RWPE2 (cell line): ENCODE measurements at regions not wholly inside any gene's neighbourhood (a gene's known extent, or its start where the extent isn't known, plus 50 kb on each side); places are given as distances from the start of the nearest gene placed in this dataset.

Experiments
- ATAC-seq: fragments of 200-7000 bp; cut with Tn5 transposase; 3 replicates; pipeline ENCODE4 v1.9.1; 2021; ENCODE audit warnings: low read depth
- DNase-seq: peaks from one replicate; pipeline ENCODE4 v3.0.0-alpha.2; 2020; ENCODE audit warnings: low spot score
- H3K27ac ChIP-seq: fragments of 450-650 bp; 2 replicates; pipeline ENCODE4 v1.5.1; 2017; ENCODE audit warnings: mild to moderate bottlenecking; ENCODE audit not compliant: poor library complexity, severe bottlenecking
- H3K27me3 ChIP-seq: fragments of 250-450 bp; sonication (Bioruptor Pico); 2 replicates; pipeline ENCODE4 v1.5.1; 2021; ENCODE audit warnings: mild to moderate bottlenecking, moderate library complexity; ENCODE audit not compliant: insufficient read depth, poor library complexity, severe bottlenecking
- H3K36me3 ChIP-seq: fragments of 250-450 bp; sonication (Bioruptor Pico); 2 replicates; pipeline ENCODE4 v1.5.1; 2020; ENCODE audit warnings: low read depth, mild to moderate bottlenecking, moderate library complexity
- H3K4me1 ChIP-seq: fragments of 250-450 bp; sonication (Bioruptor Pico); 2 replicates; pipeline ENCODE4 v1.5.1; 2021; ENCODE audit warnings: mild to moderate bottlenecking, moderate library complexity; ENCODE audit not compliant: insufficient read depth, poor library complexity, severe bottlenecking
- H3K4me3 ChIP-seq: fragments of 250-450 bp; sonication (Bioruptor Pico); 2 replicates; pipeline ENCODE4 v1.5.1; 2021; ENCODE audit warnings: mild to moderate bottlenecking, moderate library complexity; ENCODE audit not compliant: severe bottlenecking
- H3K9me3 ChIP-seq: fragments of 250-450 bp; sonication (Bioruptor Pico); 2 replicates; pipeline ENCODE4 v1.5.1; 2021; ENCODE audit warnings: mild to moderate bottlenecking, moderate library complexity; ENCODE audit not compliant: severe bottlenecking
- TF ChIP-seq, protein P1 (sequence below): fragments of 450-650 bp; IDR thresholded peaks from one replicate; pipeline ENCODE4 v1.5.1; 2017; ENCODE audit warnings: mild to moderate bottlenecking, moderate library complexity; ENCODE audit not compliant: poor library complexity, severe bottlenecking

DNA sequence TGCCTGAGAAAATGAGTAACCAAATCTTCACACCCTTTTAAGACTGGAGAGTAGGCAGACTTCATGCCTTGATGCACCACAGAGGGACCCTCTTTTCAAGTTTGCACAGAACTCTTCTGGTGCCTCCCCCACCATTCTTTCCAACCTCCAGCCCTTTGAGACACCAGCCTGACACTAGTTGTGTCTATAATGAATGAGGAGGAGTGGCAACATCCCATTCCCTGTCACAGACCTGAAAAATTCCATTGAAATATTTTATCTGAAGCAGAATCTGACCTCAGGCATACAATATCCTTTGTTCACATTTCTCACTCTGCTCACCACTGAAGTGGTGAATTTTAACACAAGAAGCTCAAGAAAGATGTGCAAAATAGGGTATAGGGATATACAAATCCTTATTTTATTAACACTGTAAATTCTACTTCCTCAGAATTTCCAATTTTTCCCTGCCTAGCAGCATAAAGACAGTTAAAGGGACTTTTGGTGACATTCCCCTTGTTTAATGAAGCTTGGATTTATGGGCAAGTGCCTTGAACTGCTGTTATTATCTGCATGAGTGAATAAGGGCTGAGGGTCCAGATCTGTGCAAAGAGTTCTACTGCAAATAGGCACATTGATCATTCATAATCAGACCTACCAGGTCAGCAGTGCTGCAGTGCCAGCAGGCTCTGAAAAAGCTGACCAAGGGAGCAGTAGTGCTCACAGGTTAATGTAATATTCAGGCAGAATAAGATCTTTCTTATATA, 149.9 kb upstream of the PAQR3 start:
- Histone ChIP-seq H3K27ac (no peak overlapping the region), H3K4me3 (no peak overlapping the region), H3K9me3 (no peaks in the 10 kb centered on the region), H3K36me3 (no peaks in the 10 kb centered on the region), H3K27me3 (no peaks in the 10 kb centered on the region), H3K4me1 (no peaks in the 10 kb centered on the region)
- TF ChIP-seq, protein P1, sequence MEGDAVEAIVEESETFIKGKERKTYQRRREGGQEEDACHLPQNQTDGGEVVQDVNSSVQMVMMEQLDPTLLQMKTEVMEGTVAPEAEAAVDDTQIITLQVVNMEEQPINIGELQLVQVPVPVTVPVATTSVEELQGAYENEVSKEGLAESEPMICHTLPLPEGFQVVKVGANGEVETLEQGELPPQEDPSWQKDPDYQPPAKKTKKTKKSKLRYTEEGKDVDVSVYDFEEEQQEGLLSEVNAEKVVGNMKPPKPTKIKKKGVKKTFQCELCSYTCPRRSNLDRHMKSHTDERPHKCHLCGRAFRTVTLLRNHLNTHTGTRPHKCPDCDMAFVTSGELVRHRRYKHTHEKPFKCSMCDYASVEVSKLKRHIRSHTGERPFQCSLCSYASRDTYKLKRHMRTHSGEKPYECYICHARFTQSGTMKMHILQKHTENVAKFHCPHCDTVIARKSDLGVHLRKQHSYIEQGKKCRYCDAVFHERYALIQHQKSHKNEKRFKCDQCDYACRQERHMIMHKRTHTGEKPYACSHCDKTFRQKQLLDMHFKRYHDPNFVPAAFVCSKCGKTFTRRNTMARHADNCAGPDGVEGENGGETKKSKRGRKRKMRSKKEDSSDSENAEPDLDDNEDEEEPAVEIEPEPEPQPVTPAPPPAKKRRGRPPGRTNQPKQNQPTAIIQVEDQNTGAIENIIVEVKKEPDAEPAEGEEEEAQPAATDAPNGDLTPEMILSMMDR = no peak
- no peak for DNase-seq
- ATAC-seq = no peak

DNA sequence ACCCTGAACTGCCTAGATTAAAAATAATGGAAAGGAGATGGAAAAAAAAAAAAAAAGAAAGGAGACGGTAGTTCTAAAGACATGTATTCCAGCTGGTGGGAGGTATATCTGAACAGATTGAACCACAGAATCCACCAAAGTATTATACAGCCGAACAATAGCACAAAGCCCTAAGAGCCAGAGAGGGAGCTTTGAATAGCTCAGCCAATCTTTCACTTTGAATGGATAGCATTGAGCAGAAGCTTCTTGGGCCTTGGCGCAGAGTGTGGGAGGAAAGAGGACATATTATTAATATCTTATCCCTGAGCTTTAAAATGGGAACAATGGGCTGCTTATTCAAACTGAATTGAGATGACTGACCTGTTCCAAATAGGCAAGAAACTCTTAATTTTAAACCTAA, 147.8 kb upstream of the PAQR3 start:
- DNase-seq (no peak), ATAC-seq (no peak)
- no peaks in the 10 kb centered on the region for H3K36me3 ChIP-seq
- H3K4me1 ChIP-seq = no peaks in the 10 kb centered on the region
- no peak overlapping the region for H3K27ac ChIP-seq
- TF ChIP-seq, protein P1 = no peak
- H3K4me3 ChIP-seq = no peak overlapping the region
- H3K9me3 ChIP-seq = no peaks in the 10 kb centered on the region
- H3K27me3 ChIP-seq = no peaks in the 10 kb centered on the region

DNA sequence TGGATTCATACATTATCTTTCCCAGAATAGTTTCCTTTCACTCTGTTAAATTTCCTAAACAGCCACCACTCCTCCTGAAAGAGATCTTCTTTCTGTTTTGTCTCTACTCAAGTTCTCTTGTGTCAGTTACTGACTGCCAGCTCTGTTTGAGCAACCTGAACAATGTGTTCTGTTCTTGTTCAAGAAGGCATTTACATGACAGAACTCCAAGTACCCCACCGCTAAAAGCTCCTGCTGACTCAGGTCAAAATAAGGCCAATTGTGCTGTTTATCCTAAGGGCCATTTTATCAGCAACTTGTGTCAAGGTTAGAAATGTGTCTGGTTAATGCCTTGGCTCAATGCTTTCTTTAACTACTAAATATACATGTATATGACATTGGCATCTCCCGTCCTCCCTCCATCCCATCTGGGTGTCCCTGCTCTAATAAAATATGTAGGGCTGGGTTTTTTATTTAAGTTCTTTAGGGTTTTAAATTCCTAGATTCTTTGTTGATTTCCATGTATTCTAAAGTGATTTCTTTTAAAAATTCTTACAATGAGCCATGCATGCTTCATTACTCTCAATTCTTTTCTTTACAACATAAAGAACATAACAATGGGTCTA, 144.3 kb upstream of the PAQR3 start:
- H3K9me3 ChIP-seq = no peaks in the 10 kb centered on the region
- no peaks in the 10 kb centered on the region for H3K4me1 ChIP-seq
- TF ChIP-seq, protein P1 = no peak
- H3K4me3 ChIP-seq = no peak overlapping the region
- no peaks in the 10 kb centered on the region for H3K27me3 ChIP-seq
- DNase-seq (no peak), ATAC-seq (no peak)
- H3K27ac ChIP-seq = no peak overlapping the region
- no peaks in the 10 kb centered on the region for H3K36me3 ChIP-seq

DNA sequence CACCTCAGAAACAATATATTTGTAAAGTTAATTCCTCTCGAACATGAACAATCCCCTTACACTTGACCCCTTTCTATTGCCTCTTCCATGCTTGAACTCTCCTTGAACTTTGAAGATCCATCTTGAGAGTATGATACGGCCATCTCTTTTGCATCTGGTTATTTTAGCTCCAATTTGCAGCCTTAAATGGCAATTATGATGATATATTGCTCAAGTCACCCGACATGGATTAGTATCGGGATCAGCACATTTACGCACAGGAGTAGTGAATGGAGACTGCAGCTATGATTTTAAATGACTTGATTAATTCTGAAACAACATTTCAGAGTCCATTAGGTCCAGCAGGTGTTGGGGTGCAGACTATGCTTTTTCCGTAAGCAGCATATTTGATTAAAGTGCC, 143.8 kb upstream of the PAQR3 start:
- DNase-seq (no peak), ATAC-seq (no peak)
- TF ChIP-seq, protein P1 = no peak
- Histone ChIP-seq H3K36me3 (no peaks in the 10 kb centered on the region), H3K9me3 (no peaks in the 10 kb centered on the region), H3K4me3 (no peak overlapping the region), H3K27me3 (no peaks in the 10 kb centered on the region), H3K27ac (no peak overlapping the region), H3K4me1 (no peaks in the 10 kb centered on the region)

DNA sequence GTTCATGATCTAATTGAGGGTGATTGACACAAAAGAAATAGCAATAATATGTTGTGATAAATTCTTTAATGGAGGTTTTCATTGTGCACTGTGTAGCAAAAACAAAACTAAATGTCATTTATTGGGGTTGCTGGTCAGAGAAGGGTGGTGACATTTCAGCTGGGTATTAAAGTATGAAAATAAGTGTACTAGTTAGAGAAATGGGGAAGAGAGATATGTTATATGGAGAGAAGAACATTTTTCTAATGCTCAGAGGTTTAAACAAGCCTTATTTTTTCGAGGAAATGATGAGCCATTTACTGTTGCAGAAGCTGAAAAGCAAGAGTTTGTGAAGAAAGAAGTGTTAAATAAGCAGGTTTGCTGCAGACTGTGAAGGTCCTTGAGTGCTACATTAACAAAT, 142.7 kb upstream of the PAQR3 start:
- Histone ChIP-seq H3K36me3 (no peaks in the 10 kb centered on the region), H3K4me3 (no peak overlapping the region), H3K4me1 (no peaks in the 10 kb centered on the region), H3K27me3 (no peaks in the 10 kb centered on the region), H3K9me3 (no peaks in the 10 kb centered on the region), H3K27ac (no peak overlapping the region)
- TF ChIP-seq, protein P1 = no peak
- DNase-seq = no peak
- no peak for ATAC-seq
